HG03342 (cell line): ENCODE measurements at regions not wholly inside any gene's neighbourhood (a gene's known extent, or its start where the extent isn't known, plus 50 kb on each side); places are given as distances from the start of the nearest gene placed in this dataset.

Source experiments
- ATAC-seq: cut with Tn5 transposase; IDR thresholded peaks from one replicate; pipeline ENCODE4 v1.9.1; 2021; ENCODE audit warnings: mild to moderate bottlenecking, moderate library complexity; ENCODE audit not compliant: unreplicated experiment

GRCh38 chr4:14581741-14582140, 420.5 kb upstream of the CPEB2 start:
- no peak for ATAC-seq

- no peak for ATAC-seq
Measured at GRCh38 chr4:14582677-14583076, 419.6 kb upstream of the CPEB2 start.

- ATAC-seq: no peak
Measured at GRCh38 chr4:14583331-14583730, 418.9 kb upstream of the CPEB2 start.

- no peak for ATAC-seq
Measured at GRCh38 chr4:14583752-14584151, 418.5 kb upstream of the CPEB2 start.

- no peak for ATAC-seq
Measured at GRCh38 chr4:14592950-14593349, 409.3 kb upstream of the CPEB2 start.

- no peak for ATAC-seq
Measured at GRCh38 chr4:14596028-14596427, 406.3 kb upstream of the CPEB2 start.

- ATAC-seq: no peak
Measured at GRCh38 chr4:14596437-14596836, 405.8 kb upstream of the CPEB2 start.

GRCh38 chr4:14596904-14597303, 405.4 kb upstream of the CPEB2 start:
- no peak for ATAC-seq

- no peak for ATAC-seq
Measured at GRCh38 chr4:14602206-14602605, 400.1 kb upstream of the CPEB2 start.

GRCh38 chr4:14607001-14607400, 395.3 kb upstream of the CPEB2 start:
- no peak for ATAC-seq

- ATAC-seq: no peak
Measured at GRCh38 chr4:14607578-14607977, 394.7 kb upstream of the CPEB2 start.

GRCh38 chr4:14608630-14609029, 393.7 kb upstream of the CPEB2 start:
- ATAC-seq: no peak

GRCh38 chr4:14614840-14615239, 387.4 kb upstream of the CPEB2 start:
- ATAC-seq: no peak

GRCh38 chr4:14615671-14616070, 386.6 kb upstream of the CPEB2 start:
- ATAC-seq: no peak

- no peak for ATAC-seq
Measured at GRCh38 chr4:14620567-14621141, 381.6 kb upstream of the CPEB2 start.

- ATAC-seq: no peak
Measured at GRCh38 chr4:14621731-14622463, 380.4 kb upstream of the CPEB2 start.

- no peak for ATAC-seq
Measured at GRCh38 chr4:14627038-14627437, 375.2 kb upstream of the CPEB2 start.

- ATAC-seq: no peak
Measured at GRCh38 chr4:14631806-14632440, 370.4 kb upstream of the CPEB2 start.

- ATAC-seq: no peak
Measured at GRCh38 chr4:14636563-14636962, 365.7 kb upstream of the CPEB2 start.

- no peak for ATAC-seq
Measured at GRCh38 chr4:14640476-14640875, 361.8 kb upstream of the CPEB2 start.

- no peak for ATAC-seq
Measured at GRCh38 chr4:14641871-14642270, 360.4 kb upstream of the CPEB2 start.

- ATAC-seq: no peak
Measured at GRCh38 chr4:14644580-14645282, 357.6 kb upstream of the CPEB2 start.
